GM21526 (cell line): ENCODE measurements at regions not wholly inside any gene's neighbourhood (a gene's known extent, or its start where the extent isn't known, plus 50 kb on each side); places are given as distances from the start of the nearest gene placed in this dataset.
"Not testable (repeated sequence)": the region's sequence is repeated elsewhere in the genome, so short reads cannot be mapped to it uniquely, and the experiment has no call there.

Experiments
- ATAC-seq: cut with Tn5 transposase; IDR thresholded peaks from one replicate; pipeline ENCODE4 v1.9.1; 2021; ENCODE audit warnings: moderate library complexity; ENCODE audit not compliant: unreplicated experiment, low FRiP score

DNA sequence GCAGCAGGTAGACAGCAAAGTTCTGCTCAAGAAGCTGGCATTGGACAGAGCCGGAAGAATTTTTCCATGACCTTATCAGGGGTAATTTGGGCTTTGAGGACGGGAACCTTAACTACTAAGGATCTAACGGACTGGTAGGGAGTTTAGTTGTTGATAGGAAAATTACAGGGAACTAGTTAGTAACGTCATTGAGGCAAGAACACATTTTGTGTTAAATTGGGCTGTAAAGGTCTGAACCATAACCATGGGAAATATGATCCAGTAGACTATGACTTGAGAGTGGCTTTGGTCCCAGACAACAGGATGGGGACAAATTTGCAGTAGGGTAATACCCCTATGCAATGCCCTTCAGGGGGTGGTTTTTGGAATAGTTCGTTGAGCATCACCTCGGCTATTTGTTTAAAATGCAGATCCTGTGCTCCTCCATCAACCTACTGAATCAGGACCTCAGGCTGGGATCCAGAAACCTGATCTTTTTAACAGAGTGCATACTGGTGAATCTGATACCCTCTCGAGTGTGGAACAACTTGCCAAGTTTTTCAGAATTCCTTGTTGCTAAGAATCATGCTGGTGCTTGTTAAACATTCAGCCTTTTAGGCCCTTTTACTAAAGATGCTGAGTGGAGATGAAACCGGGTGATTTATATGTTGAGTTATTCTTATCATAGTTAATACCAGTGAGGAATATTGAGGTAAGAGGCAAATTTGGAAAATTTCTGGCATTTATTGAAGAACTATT lies 255.1 kb downstream of the MAP2K6 start:
- no peak for ATAC-seq

DNA sequence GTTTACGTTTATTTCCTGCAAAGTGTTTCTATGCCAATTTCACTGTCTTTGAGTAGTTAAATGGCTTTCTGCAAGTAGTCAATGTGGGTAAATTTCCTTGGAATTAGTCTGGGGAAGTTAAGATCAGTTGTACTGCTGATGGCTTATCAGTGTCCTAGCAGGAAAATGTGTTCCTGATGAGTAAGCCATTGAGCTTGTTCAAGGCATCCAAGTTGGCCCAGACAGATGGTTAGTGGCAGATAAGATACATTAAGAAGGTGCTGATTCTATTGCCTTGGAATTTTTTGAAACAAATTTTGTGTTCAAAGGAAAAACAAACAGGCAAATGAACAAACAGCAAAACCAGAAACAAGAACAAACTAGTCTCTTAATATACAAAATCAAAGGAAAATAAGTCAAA lies 258.4 kb downstream of the MAP2K6 start:
- ATAC-seq = no peak

DNA sequence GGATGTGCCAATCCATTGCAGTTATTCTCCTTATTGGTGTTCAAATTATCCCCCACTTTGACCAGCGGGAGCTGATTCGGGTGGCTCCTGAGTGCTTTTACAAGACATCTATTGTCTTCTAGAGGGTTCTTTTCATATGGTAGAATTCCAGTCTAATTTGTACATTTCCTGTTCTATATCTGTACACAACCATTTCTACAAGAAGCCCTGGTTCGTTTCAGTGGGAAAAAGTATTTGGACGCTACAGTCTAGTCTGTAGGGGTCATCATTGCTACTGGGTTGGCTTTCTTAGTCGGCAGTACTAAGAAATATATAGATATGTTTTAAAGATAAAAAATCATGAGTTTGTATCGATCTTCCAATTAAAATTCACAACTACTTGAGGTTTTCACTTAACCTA lies 262.6 kb downstream of the MAP2K6 start:
- no peak for ATAC-seq

DNA sequence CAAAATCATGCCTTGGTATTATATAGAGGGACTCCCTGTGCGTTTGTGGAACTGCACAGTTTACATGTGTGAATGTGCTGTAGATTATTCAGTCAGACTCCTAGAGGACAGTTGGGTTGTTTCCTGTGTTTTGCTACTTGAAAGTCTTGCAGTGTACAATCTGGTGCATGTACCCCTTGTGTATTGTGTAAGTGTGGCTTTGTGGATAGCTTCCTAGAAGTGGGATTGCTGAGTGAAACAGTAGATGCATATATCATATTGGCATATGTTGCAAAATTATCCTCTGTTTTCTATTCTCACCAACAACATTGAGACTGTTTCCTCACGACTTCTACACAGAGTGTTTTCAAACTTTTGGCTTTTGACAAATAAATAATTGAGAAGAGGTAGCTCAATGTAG lies 263.7 kb downstream of the MAP2K6 start:
- ATAC-seq = no peak

DNA sequence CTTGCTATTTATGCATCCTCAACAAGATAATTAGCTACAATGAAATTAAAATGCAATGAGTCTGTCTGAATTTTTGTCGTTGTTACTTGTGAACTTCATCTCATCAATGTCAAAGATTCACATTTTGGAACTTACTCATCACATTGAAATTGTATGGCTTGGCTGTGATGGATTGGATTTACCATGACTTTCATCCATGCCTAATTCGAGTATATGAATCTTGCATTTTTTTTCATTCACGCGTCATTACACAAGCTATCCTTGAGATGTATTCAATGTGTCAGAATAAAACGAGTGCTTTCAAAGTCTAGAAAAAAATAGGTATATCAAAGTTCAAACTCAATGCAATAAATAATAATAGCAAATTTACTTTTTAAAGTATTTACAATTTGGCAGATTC lies 265.3 kb downstream of the MAP2K6 start:
- ATAC-seq = no peak

DNA sequence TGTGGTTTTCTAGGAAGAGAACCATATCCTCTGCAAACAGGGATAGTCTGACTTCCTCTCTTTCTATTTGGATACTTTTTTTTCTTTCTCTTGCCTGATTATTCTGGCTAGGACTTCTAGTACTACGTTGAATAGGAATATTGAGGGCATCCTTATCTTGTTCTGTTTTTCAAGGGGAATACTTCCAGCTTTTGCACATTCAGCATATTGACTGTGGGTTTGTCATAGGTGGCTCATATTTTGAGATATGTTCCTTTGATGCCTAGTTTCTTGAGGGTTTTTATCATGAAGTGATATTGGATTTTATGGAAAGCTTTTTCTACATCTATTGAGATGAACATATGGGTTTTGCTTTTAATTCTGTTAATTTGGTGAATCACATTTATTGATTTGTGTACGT lies 269.8 kb downstream of the MAP2K6 start:
- ATAC-seq = no peak

DNA sequence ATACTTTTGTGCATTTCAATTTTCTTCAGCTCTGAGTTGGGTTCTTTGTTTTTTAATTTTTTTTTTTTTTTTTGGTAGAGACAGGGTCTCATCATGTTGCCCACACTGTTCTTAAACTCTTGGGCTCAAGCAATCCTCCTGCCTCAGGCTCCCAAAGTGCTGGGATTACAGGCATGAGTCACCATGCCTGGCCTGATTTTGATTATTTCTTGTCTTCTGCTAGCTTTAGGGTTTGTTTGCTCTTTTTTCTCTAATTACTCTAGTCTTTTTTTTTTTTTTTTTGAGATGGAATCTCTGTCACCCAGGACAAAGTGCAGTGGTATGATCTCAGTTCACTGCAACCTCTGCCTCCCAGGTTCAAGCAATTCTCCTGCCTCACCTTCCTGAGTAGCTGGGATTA lies 270.7 kb downstream of the MAP2K6 start:
- ATAC-seq = not testable (repeated sequence)

DNA sequence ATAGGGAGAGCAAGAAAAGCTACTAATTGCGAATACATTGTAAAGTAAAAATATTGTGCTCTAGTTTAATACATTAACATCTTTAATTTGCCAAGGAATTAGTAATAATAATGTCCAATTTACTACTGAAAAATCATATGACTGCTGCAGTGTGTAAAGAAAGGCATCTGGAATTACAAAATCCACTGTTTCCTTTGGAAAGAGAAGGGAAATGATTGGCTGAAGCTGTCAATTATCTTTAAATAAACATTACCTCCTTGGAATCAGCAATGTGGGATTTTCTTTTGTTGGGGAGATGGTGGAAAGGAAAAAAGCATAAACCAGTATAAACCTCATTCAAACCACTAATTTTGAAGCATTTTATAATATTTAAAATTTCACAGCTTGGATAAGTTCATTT lies 276.0 kb downstream of the MAP2K6 start:
- no peak for ATAC-seq

DNA sequence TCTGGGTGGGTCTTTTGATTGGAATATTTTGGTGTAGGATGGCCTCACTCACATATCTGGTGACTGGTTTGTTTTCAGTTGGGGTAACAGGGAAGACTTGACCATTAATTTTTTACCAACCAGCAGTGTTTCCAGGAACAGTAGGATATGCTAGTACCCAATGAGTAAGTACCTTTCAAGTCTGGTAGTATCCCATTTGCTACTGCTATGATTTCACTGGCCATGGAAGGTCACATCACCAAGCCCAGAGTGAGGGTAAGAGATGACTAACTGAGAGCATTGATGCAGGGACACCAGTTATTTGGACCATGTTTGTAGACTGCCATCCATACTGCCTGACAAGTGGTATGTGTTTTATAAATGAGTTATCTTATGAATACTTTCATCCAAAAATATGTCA lies 277.7 kb downstream of the MAP2K6 start:
- ATAC-seq = no peak

DNA sequence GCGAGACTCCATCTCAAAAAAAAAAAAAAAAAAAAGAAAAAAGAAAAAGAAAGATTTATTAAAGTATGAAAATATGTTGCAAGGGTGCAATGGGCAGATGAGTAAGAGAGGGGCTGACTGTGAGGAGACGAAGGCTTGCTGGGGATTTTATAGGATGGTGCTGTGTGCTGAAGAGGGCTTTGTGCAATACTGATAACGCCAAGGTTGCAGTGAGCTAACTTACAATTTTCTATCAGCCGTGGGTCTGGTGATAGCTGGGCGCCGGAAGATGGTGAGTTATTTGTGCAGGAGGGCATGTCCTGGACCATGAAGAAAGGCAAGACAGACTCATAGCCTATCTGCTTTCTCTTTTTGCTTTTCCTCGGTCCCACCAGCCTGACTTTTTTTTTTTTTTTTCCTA lies 281.1 kb downstream of the MAP2K6 start:
- no peak for ATAC-seq

DNA sequence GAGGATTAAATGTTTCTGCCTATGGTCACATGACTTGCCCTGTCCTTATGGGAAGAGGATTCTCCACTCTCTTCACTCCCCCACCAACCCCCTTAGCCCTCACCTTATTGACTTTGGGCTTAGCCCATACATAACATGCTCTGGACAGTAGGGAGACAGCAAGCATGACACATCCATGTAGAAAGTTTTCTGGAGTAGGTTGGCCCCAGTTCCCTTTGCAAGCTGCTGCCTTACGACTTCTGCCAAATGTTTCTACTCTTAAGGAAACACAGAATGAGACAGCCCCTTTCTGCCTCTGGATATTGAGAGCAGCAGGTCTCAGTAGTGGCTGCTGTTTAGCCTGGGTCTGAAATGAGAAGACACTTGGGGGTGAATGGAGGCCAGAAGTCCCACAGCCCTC lies 282.2 kb downstream of the MAP2K6 start:
- ATAC-seq = no peak

DNA sequence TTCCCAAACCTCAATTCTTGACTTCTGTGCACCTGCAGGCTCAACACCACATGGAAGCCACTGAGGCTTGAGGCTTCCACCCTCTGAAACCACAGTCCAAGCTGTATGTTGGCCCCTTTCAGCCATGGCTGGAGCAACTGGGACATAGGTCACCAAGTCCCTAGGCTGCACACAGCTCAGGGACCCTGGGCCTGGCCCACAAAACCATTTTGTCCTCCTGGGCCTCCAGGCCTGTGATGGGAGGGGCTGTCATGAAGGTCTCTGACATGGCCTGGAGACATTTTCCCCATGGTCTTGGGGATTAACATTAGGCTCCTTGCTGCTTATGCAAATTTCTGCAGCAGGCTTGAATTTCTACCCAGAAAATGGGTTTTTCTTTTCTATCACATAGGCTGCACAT lies 283.9 kb downstream of the MAP2K6 start:
- ATAC-seq = not testable (repeated sequence)

DNA sequence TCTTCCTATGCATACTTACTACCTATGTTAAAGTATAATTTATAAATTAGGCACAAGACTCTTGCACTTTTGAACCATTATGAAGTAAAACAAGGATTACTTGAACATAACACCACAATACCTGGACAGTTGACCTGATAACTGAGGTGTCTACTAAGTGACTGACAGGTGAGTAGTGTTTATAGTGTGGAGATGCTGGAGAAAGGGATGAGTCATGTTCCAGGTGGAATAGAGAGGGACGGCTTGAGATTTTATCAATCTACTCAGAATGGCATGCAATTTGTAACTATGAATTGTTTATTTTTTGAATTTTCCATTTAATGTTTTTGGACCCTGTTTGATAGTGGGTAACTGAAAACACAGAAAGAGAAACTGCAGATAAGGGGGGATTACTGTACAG lies 287.6 kb downstream of the MAP2K6 start:
- ATAC-seq = no peak

DNA sequence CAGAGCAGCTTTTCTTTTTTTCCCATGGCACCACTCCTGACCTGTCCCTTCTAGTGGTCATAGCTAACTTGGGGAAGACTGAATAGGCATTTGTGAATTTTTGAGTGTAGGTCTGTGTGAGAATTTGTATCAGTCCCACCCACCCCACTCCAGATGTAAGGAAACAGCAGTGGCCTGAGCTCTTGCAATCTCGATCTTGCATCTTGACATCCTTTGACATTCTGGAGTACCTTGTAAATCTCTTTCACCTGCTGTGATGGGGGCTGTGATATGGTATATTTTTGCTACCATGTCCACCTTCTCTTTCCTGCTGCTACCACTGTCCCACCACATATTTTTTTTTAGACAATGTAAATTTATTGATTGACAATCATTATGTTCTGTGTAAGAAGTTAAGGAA lies 289.3 kb downstream of the MAP2K6 start:
- no peak for ATAC-seq

DNA sequence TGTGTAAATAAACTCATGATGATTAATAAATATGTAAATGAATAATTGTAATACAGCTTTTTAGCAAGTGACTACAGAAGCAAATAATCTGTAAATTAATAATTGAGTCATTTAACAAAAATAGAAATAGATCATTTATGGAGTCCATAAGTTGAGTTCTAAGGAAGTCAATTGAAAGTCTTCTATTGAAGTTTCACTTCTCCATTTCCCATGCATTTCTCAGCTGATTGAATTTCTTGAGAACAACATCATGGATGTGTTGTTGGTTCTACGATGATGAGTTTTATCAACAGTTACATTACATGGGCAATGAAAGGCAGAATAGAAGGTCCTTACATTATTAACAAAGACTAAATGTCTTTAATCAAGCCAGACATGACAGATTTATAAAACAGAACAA lies 290.4 kb downstream of the MAP2K6 start:
- no peak for ATAC-seq

DNA sequence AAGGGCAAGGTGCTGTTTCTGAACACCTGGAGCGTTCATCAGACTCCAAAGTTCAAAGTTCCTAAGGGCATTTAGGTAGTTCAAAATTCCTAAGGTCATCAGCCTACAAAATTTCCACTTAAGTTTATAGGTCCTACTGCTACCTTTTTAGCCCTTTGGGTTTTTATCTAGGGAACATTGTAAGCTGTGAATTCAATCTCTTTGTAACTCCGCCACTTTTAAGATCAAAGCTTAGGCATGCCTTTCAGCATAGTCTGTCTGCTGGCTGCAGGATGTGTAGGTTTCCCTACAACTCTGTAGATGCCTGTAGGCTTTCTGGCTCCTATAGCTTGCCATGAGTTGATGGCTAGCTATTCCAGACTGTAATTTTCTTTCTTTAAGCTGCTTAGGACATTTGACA lies 291.6 kb downstream of the MAP2K6 start:
- no peak for ATAC-seq

DNA sequence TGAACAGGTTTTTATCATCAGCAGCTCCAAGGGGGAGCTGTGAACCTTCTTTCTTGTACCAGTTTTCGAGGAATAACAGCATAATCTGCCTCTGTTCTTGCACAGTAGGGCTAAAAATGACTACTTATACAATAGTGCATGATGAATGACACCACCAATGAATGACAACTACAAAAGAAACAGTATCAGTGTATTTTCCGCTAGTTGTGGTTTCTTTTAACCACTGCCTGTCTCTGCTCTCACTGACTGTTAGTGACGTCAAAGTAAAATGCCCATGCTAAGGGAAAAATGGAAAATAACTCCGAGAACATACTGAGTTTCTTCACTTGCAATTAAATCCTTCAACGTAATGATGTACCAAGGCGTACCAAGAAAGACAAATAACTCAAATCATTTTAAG lies 294.9 kb downstream of the MAP2K6 start:
- ATAC-seq = no peak

DNA sequence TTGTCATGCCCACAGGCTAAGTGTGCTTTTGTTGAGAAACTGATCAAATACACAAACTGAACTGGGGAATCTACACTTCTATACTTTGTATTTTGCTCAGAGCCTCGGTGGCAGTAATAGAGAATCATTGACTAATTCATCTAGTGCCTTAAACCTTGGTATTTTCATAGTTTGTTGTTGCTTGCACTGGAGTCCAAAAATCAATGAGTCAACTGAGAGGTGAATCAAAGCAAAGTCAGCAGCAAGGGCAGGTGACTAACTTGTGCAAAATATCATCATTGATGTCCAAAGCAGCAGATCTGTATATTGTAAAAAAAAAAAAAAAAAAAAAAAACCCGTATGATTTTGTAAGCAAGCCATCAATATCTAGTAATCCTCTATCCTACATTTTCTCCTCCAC lies 296.4 kb downstream of the MAP2K6 start:
- ATAC-seq = no peak

DNA sequence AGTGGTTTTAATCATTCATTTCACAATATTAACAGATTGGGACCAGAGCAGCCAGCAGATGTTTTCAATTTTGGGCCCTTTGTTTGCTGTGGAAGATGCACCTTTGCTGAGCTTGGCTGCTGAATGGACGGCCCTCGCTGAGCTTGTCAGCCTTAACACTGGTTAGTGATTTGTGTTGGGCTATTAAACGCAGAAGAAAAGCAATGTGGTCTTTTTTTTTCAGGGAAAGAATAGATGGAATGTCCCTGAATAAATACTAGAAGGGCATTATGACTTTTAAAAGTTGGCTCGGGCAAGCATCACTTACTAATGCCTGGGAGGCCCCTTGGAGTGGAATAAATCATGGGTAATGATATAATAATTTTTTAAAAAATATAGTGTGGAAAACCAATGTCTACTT lies 297.0 kb downstream of the MAP2K6 start:
- ATAC-seq = no peak

DNA sequence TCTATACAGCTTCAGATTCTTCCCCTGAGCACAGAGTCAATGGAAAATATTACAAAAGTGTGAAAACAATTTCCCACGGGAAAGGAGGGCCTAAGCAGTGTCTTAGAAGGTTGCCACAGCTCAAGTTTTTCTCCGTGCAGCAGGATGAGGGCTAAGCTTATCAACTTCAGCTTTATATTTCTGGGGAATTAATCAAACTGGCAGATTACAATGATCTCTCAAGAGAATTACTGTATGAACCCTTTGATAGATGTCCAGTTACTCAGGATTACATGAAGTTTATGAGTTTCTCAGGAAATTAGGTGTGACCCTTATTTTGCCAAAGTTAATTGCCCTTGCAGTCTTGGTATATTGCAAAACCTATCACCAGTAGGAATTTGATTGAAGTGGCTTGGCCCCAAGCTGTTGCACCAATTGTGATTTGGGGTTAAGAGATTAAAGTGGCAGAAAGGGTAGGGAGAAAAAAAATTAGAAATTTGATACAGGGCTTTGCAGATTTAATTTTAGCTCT lies 298.4 kb downstream of the MAP2K6 start:
- ATAC-seq = no peak

DNA sequence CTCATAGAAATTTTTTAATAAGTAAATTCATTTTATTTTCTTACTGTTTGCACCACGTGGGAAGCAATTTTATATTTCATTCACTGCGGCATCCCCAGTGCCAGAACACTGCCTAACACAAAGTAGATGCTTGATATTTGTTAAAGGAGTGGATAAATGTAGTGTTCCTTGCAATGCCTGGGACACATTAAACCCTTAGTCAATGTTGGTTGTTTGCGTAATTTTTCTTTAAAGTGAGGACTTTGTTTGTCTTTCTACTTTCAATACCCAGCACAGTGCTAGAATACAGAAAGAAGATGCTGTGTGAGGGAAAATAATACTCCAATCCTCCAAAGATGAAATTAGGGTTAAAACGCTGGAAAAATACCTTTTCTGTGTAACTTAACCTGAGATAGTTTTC lies 299.3 kb downstream of the MAP2K6 start:
- ATAC-seq = no peak

DNA sequence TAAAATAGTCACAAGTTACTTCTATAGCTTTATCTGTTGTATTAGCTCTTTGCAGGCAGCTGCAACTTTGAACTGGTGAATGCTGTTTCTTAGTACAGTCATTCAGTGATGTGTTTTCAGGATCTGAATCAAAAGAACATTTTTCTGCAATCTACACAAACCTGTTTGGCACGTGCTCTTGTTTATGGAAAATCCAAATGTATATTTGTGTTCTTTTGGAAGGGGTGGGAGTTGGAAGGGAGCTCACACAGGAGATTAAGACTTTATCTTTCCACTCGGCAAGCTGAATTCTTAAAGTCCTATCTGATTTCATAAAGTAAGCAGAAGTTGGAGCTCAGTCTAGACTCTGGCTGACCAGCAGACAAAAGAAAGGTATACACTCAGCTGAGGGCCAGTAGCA lies 300.2 kb downstream of the MAP2K6 start:
- ATAC-seq = no peak

DNA sequence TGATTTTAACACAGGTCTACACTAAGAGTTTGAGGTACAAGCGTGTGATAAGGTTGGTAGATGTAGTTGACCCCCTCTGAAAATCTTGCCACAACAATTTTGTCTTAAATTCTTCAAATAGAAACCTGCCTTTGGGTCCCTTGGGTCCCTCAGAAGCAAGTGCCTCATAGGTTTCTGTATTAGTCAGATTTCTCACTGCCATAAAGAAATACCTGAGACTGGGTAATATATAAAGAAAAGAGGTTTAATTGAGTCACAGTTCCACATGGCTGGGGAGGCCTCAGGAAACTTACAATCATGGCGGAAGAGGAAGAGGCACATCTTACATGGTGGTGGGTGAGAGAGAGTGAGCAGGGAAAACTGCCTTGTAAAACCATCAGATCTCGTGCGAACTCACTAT lies 301.2 kb downstream of the MAP2K6 start:
- no peak for ATAC-seq
